ENCODE measurements at regions not wholly inside any gene's neighbourhood (a gene's known extent, or its start where the extent isn't known, plus 50 kb on each side); places are given as distances from the start of the nearest gene placed in this dataset.

DNA sequence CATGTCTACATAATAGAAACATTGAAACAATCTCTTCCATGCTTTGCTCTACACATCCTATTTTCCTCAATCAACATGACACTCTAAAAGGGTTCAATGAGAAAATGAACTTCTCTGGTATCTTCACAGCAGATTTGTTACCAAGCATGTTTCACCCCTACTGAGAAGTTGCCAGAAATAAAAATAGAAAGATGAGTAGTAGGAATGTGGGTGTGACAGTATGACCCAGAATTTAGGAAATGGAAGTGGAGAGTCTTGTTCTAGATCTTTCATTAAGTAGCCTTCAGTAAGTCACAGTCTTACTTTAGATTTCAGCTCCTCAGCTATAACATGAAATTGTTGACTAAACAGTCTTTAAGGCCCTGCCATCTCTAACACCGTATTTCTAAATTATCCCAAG lies 581.8 kb downstream of the EFNA5 start:
- CTCF ChIA-PET = no interaction called here
- H2BK120ac ChIP-seq (ENCODE audit: low read depth, low read length) = no peak overlapping the region
- H2AFZ ChIP-seq (replicated peaks; ENCODE audit: low read length, poor library complexity) = no peak overlapping the region
- no peak overlapping the region for H2AK5ac ChIP-seq (ENCODE audit: low read depth, low read length)
- no peak overlapping the region for H3K56ac ChIP-seq (ENCODE audit: extremely low read depth, insufficient read depth, low read length)
- in situ Hi-C loops (cut with MboI; ENCODE audit: low sequenced_read_pairs) = no loop called here
- no peak overlapping the region for H4K8ac ChIP-seq (ENCODE audit: low read depth in 2 of 2, low read length in 2 of 2)
- H2AK9ac ChIP-seq (replicated peaks; ENCODE audit: low read depth, low read length, poor library complexity) = no peak overlapping the region
- TF ChIP-seq RFX5 (IDR thresholded peaks at IDR 0.05; ENCODE audit: low read depth, low read length) (no peak), MAFK (IDR thresholded peaks at IDR 0.05; ENCODE audit: low read depth, low read length) (no peak), NFE2L2 (IDR thresholded peaks at IDR 0.05; ENCODE audit: low read depth, low read length) (no peak), FOS (IDR thresholded peaks at IDR 0.05; ENCODE audit: low read depth, low read length) (no peak), SMC3 (IDR thresholded peaks at IDR 0.05; ENCODE audit: low read depth, low read length) (no peak), RAD21 (IDR thresholded peaks at IDR 0.05; ENCODE audit: low read length) (no peak), CEBPB (IDR thresholded peaks at IDR 0.05; ENCODE audit: low read depth, low read length) (no peak), MXI1 (IDR thresholded peaks at IDR 0.05; ENCODE audit: borderline replicate concordance, low read depth, low read length) (no peak)
- TF ChIP-seq, protein P1, sequence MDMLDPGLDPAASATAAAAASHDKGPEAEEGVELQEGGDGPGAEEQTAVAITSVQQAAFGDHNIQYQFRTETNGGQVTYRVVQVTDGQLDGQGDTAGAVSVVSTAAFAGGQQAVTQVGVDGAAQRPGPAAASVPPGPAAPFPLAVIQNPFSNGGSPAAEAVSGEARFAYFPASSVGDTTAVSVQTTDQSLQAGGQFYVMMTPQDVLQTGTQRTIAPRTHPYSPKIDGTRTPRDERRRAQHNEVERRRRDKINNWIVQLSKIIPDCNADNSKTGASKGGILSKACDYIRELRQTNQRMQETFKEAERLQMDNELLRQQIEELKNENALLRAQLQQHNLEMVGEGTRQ (IDR thresholded peaks at IDR 0.05; ENCODE audit: low read depth, low read length) = no peak
- TF ChIP-seq, protein P2, sequence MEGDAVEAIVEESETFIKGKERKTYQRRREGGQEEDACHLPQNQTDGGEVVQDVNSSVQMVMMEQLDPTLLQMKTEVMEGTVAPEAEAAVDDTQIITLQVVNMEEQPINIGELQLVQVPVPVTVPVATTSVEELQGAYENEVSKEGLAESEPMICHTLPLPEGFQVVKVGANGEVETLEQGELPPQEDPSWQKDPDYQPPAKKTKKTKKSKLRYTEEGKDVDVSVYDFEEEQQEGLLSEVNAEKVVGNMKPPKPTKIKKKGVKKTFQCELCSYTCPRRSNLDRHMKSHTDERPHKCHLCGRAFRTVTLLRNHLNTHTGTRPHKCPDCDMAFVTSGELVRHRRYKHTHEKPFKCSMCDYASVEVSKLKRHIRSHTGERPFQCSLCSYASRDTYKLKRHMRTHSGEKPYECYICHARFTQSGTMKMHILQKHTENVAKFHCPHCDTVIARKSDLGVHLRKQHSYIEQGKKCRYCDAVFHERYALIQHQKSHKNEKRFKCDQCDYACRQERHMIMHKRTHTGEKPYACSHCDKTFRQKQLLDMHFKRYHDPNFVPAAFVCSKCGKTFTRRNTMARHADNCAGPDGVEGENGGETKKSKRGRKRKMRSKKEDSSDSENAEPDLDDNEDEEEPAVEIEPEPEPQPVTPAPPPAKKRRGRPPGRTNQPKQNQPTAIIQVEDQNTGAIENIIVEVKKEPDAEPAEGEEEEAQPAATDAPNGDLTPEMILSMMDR (conservative IDR thresholded peaks at IDR 0.05; ENCODE audit: low read depth, low read length) = no peak
- no peak overlapping the region for H3K23ac ChIP-seq (ENCODE audit: low read depth, low read length)
- H3K36me3 ChIP-seq (ENCODE audit: control insufficient read depth, insufficient read depth, low read length) = no peaks in the 10 kb centered on the region
- no peaks in the 10 kb centered on the region for H3K4me1 ChIP-seq (ENCODE audit: control insufficient read depth, insufficient read depth, low read length)
- POLR2A ChIA-PET (ENCODE audit: unreplicated experiment) = no interaction called here
- no CpG with 5 or more reads among the region's 1 CpG for WGBS, 2 experiments (ENCODE audit: extremely low coverage in 2 of 2, insufficient read length in 1 of 2)
- BruUV-seq (replicated peaks) = no TSS peak
- no peak overlapping the region for H3K4me2 ChIP-seq (ENCODE audit: low read depth, low read length)
- no peak overlapping the region for H2BK20ac ChIP-seq (ENCODE audit: low read depth, low read length)
- ATAC-seq (ENCODE audit: low read depth) (no peak), DNase-seq (no peak)
- dilution Hi-C loops (cut with HindIII; ENCODE audit: low sequenced_read_pairs, unreplicated experiment) = no loop called here
- no peaks in the 10 kb centered on the region for H3K27me3 ChIP-seq (ENCODE audit: control insufficient read depth, insufficient read depth, low read length)
- intact Hi-C loops (cut with micrococcal nuclease) = no loop called here
- H3K27ac ChIP-seq (ENCODE audit: insufficient read depth, low read length) = no peak overlapping the region
- H3K4ac ChIP-seq (ENCODE audit: low read depth, low read length) = no peak overlapping the region
- H3K4me3 ChIP-seq (ENCODE audit: insufficient read depth, low read depth, low read length) = no peak overlapping the region
- no peak overlapping the region for H2BK5ac ChIP-seq (ENCODE audit: low read depth, low read length, poor library complexity, severe bottlenecking)
- H3K79me1 ChIP-seq (ENCODE audit: low read depth in 1 of 2, low read length in 2 of 2) = no peaks in the 10 kb centered on the region
- no peak overlapping the region for H3K9ac ChIP-seq (ENCODE audit: low read depth, low read length)
- H3K14ac ChIP-seq (replicated peaks; ENCODE audit: low read depth, low read length) = no peak overlapping the region
- no peak overlapping the region for H2BK15ac ChIP-seq (ENCODE audit: low read depth, low read length)
- H3K9me1 ChIP-seq (ENCODE audit: insufficient read depth, low read length) = no peaks in the 10 kb centered on the region
- H3K9me3 ChIP-seq (ENCODE audit: control insufficient read depth, insufficient read depth, low read length) = no peaks in the 10 kb centered on the region
- no peak overlapping the region for H4K5ac ChIP-seq (ENCODE audit: low read depth, low read length)
- no peak overlapping the region for H3K18ac ChIP-seq (ENCODE audit: low read depth, low read length)
- H4K20me1 ChIP-seq (ENCODE audit: insufficient read depth, low read length) = no peaks in the 10 kb centered on the region
- no peak overlapping the region for H4K91ac ChIP-seq (ENCODE audit: insufficient read depth, low read depth, low read length)

Measured in IMR-90 (cell line).